GM21360 (cell line): ENCODE measurements at regions not wholly inside any gene's neighbourhood (a gene's known extent, or its start where the extent isn't known, plus 50 kb on each side); places are given as distances from the start of the nearest gene placed in this dataset.

Experiments used
- ATAC-seq: cut with Tn5 transposase; IDR thresholded peaks from one replicate; pipeline ENCODE4 v1.9.1; 2021; ENCODE audit warnings: mild to moderate bottlenecking, moderate library complexity; ENCODE audit not compliant: unreplicated experiment

DNA sequence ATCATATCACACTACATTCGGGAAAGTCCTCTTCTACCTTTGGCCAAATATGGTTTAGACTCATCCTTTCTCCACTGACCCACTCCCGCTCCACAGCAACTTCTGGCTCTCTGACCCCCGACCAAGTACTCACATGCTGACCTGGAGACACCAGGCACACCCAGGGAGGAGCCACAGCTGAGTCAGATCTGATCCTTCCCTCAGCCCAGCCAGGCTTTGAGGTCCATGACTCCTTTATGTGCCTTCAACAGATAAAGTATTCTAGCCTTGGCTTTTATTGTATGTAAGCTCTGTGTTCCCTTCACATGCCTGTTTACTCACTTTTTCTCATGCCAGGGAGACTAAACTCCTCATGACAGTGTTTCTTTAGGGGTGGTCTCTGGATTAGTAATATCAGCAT is 166.9 kb upstream of the UMPS start:
- no peak for ATAC-seq

DNA sequence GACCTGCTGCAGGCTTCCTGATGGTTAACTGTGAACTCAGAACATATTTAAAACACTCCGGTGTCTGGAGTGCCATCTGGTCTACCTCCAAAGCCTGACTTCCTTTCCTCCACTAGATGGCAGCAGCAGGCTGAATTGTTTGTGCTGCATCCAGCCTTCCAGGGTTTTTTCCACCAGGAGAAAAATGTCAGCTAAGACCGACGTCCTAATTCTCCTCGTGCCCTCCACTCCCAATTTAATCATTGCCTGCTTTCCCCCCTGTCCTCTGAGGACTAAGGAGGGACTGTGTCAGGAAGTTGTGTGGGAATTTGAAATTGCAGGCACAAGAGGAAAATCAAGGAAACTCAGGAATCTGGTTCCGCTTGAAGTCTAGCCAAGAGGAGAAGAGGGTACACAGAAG is 165.2 kb upstream of the UMPS start:
- ATAC-seq: no peak

DNA sequence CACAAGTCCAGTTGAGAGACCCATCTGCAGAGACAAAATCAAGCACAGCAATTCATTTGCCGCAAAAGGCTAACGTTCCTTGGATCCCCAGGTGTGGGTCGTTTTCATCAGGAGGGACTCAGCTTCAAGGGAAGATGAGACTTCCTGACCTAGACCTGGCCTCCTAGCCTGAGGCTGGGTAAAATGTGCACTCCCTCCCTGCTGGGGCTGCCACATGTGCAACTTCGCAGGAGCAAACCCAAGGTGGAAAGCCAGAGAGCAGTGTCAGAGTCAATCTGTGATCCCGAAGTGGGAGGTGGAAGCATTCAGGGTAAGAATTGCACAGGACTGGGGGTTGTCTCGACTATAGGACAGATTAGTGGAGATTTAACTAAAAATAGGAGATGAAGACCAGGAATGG is 164.7 kb upstream of the UMPS start:
- no peak for ATAC-seq

DNA sequence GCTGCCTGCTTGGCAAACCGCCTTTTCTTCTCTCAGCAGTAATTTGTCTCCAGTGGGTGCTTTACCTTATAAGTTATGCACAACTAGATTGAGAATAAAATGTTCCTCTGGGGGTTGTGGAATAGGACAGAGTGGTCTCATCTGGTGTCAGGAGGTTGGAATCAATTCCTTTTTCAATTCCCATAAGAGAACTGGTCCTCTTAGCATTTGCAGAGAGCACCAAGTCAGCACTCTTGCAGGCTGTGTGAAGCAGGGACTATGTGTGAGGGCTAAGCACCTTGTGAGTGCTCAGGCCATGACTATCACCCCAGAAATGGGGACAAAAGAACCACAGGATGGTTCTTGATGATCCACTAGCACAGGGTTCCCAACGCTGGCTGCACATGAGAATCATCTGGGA is 163.6 kb upstream of the UMPS start:
- no peak for ATAC-seq

DNA sequence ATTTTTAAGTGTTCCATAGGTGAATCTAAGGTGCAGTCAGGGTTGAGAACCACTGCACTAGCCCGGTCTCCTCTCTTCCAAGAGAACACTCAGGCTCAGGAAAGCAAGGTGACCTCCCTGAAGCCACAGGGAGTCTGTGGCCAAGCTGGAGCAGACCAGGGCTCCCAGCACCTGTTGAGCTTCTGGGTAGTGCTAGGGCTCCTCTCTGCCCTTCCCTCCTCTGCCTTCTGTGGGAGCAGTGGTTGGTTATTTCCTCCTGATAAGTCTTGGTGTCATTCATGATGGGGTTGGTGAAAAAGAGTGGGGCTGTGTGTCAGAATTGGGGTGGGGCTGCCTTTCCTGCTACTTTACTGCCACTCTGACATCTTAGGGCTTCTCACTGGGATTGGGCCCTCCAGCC is 163.1 kb upstream of the UMPS start:
- ATAC-seq: no peak

DNA sequence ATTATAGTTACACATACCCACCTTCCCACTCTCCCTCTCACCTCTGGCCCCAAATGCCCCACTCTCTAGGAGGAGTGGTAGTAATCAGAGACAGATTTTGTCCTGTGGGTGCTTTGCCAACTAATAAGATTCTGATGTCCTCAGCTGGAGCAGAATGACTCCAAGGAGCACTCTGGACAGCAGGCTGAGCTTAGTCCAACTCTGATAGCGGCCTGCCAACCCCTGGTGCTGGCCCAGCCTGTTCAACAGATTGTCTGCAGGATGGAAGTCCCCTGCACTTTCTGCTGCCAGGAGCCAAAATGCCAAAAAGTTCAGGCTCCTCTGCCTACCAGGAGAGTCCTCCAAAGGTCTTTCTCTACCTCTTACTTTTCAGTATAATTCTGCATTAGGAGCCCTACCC is 160.5 kb upstream of the UMPS start:
- no peak for ATAC-seq

DNA sequence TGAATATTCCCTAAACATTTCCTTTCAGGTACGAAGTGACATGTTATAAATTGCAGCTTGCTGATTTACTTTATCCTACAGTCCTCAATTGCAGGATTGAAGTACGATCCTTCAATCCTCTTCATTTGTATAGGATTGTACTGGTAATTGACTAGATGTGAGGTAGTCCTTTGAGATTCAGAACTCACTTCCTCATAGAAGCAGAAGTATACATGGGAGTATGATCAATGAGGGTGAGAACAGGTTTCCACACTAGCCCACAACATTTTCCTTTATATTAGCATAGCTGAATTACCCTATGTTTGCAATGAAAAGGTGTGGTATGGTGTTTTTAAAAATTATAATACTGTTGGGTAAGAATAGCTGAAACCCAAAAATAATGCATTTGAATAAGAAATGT is 160.0 kb upstream of the UMPS start:
- no peak for ATAC-seq

DNA sequence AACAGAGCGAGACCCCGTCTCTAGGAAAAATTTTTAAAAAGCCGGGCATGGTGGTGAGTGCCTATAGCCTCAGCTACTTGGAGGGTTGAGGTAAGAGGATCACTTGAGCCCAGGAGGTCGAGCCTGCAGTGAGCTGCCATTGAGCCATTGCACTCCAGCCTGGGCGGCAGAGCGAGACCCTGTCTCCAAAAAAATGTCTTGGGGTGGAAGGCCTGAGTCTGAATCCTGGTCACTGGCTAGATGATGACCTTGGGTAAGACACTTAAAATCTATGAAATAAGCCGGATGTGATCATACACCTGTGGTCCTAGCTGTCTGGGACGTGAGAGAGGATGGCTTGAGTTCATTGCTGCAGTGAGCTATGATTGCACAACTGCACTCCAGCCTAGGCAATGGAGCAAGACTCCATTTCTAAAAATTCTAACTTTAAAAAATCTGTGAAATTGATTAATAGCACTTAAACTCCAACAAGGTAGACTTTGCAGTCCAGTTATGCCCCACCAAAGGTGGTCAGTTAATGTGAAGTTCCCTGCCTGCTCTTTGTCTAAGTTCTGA is 157.3 kb upstream of the UMPS start:
- ATAC-seq: no peak

DNA sequence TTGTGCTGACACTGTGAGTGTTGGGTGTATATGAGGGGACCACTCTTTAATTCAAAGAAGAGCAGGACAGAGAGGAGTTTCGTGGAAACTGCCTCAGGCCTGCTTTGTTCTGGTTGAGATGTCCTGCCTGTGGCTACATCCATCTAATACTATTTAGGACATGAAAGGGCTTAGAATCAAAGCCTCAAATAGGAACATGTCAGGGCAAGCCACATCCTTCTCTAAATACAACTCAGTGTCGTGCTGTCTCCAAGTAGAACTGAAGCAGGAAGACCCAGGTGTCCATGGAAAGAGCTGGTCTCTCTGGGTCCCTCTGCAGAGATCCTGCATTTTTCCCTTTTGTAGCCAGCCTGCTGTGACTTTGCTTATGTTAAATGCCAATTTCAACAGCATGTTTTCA is 156.2 kb upstream of the UMPS start:
- no peak for ATAC-seq

DNA sequence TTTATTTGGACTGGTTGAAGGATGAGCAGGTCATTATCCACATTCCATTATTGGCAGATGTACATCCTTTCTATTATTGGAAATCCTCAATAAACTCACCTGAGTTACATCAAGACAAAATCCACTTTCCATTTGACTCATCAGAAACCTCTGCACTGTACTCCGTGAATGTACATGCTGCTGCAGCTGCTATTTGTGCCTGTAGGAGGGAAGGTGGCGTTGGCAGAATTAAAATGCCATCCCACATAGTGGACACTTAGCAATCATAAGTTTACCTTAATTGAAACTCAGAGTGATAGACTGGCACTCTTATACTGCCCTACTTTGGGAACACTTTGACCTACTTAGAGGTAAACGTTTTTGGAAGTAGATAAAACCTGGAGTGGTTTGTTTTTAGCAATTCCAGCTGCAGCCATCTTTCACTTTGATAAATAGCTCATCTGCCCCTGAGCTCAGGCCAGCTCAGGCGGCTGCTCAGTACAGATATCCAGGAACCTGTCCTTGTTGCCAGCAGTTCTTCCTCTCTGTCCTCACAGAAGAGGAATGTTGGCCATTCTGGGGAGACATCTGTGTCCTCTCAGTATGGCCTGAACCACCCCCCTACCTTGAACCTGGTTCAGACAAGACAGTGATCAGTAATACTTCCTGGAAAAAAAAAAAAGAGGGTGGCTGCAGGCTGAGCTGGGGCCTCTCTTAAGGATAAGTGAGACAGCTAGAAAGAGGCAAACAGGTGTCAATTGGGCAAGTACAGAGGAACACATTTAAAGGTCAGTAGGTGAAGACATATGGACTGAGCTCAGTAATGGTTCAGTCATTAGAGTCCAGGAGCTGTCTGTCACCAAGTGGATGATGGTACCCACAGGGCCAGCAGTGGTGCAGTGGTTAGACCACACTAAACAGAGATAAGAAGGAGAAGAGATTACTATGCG is 153.4 kb upstream of the UMPS start:
- ATAC-seq: no peak

DNA sequence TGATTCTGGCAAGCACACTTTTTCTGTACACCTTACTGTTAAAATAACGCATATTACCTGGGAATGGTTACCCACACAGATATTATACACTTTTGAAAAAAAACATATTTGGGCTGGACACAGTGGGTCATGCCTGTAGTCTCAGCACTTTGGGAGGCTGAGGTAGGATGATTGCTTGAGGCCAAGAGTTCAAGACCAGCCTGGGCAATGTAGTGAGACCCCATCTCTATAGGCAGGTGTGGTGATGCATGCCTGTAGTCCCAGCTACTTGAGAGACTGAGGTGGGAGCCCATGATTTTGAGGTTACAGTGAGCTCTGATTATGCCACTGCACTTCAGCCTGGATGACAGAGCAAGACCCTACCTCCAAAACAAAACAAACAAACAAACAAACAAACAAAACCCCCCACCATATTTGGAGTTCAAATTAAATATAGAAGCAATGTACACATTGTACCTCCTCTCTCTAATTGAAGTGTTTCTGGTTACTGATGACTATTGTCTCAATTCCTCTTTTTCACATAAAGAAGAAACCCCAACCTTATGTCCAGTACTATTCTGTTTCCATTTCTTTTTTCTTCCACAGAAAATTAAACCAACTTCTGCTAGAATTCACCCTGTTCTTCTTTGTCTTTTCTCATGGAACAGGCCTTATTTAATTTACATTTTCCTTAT is 152.6 kb upstream of the UMPS start:
- no peak for ATAC-seq

DNA sequence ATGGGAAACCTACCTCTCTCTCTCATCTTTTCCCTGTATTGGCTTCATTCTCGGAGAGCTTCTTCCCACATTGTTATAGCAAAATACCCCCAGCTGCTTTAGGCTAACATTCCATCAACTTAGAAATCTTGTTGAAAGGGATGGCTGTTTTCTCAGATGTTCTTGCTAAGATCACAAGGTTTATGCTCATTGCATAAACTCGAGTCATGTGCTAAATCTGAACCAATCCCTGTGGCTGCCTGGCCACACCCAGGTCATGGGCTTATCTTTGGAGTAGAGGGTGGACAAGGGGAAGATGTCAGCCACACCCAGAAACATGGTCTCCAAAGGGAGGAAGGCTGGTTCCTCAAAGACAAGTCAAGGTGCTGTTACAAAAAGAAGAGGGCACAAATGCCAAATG is 150.6 kb upstream of the UMPS start:
- ATAC-seq: no peak

DNA sequence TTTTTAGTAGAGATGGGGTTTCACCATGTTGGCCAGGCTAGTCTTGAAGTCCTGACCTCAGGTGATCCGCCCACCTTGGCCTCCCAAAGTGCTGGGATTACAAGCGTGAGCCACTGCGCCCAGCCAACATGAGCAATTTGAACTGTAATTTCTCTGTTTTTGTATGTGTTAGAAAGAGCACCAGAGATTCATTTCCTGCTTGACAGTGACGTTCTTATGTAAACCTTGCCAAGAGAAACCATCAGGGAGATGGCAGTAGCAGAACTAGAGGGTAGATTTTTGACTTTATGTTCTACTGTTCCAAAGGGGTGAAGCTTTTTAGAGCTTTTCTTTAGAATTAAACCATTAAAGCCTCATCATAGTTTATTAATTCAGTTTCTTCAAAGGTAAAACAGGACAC is 148.1 kb upstream of the UMPS start:
- ATAC-seq: no peak

DNA sequence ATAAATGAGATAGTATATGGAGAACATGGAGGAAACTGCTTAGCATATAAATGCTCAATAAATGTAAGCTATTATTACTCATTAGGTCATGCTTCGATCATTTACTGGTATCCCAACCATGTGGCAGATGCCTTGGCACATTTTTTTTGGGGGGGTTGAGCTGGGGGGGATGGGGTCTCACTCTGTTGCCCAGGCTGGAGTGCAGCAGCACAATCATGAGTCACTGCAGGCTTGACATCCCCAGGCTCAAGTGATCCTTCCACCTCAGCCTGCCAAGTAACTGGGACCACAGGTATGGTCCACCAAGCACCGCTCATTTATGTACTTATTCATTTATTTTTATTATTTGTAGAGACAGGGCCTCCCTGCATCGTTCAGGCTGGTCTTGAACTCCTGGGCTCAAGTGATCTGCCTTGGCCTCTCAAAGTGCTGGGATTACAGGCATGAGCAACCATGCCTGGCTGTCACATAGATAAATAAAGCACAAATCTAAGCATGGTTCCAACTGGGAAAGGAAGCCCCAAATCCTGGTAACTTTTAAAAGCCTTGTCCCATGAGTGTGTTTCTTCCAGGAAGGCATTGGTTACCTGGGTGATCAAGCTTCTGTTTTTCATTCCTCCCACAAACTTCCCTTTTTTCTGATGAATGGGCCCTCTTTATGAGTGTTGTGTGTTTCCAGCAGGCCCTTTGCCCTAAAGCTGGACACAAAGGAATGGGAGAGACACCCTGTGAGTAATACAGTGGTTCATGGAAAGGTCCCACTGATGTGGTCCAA is 147.4 kb upstream of the UMPS start:
- no peak for ATAC-seq

DNA sequence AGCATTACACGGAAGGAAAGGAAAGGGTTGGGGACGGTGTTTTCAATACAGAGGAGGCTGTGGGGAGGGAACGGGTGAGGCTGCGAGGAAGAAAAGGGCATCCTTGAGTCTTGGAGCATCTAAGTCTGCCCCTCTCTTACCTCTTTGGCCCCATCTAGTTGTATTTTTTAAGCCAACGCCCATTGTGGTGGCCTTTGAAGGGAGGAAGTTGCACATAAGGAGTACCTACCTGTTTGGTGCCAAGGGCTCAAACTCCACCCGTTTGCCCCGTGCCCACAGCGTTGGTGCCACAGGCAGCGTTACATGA is 146.1 kb upstream of the UMPS start:
- ATAC-seq: no peak

DNA sequence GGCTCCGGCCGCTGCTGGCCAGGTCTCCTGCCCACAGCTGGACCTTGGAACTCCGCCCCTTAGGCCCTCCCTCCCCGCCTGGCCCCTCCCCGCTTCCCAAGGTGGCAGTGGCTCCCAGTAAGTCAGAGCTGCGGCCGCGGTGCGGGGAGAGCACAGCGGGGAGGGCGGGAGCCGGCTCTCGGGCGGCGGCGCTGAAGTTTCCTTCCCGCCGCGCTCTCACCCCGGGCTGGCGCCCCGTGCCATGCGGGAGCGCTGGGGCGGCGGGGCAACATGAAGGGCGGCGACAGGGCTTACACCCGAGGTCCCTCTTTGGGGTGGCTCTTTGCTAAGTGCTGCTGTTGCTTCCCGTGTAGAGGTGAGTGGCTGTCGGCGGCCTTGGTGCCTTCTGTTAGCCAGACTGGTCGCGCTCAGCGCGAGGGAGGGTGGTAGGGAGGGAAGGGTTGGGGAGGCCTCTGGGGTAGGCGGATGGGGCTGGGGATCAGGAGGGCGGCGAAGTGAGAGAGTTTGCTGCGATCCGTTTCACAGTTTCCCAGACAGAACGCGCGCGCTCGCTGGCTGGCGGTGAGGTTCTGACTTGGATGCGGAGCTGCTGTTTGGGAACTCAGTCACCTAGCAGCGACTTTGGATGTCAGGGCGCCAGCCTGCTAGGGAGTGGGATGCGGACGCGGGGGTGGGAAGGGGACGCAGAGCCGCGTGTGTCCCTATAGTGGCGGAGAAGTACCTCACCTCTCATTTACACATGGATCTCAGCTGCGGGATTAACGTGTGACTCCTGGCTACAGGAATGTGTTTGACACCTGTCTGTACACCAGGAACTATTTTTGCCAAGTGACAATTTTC is 145.5 kb upstream of the UMPS start:
- no peak for ATAC-seq

DNA sequence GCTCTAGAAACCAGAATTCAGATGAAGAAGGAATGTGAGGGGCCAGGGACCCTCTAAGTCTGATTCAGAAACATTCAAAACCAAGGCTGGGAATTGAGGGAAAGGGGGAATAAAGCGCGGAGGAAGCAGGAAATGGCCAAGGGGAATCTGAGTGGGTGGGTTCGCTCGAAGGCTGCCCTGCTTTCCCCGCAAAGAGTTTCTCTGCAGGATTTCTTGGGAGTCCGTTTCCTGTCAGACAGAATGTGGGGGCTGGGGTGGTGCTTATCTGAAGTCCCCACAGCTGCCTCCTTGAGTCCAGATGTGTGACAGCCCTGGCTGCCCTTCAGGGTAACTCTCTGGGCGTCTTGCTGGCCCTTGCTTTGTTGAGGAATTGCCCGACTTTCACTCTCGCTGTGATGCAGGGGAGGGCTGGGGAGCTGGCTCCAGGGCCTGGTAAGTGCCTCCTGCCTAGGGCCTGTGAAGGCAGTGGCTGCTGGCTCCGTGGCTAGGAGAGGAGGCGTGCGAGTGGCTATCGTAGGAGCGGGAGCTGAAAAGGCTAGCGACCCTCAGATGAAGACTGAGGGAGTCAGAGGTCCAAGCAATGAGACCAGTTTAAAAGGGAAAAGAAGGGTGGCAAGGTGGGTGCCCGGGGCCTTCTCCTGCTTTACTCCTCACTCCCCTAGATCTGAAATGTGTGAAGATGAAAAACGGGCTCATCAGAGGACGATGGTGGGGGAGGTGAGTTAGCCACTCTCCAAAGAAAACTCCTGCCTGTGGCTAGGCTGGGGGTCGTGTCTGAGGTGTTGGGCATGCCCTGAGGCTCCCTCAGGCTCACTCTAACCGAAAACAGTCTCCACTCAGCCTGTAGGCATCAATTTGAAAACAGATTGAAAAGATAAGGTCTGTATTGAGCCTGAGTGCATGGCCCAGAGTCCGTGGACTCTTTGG is 143.9 kb upstream of the UMPS start:
- no peak for ATAC-seq

DNA sequence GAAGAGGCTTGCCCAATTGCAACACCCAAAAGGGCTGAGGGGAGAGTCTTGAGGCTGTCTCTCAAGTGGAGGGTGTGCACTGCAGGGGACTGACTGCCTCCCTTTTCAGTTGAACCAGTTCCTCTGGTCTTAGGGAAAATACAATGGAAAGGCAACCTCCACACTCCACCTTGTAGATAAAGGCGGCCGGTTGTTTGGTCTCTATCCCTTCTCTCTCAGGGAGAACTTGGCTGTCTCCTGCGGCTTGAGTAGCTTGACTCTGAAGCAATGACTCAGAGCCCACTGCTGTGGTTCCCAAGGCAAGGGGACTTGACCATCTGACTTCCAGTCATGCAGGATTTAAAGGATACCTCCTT is 143.2 kb upstream of the UMPS start:
- no peak for ATAC-seq

DNA sequence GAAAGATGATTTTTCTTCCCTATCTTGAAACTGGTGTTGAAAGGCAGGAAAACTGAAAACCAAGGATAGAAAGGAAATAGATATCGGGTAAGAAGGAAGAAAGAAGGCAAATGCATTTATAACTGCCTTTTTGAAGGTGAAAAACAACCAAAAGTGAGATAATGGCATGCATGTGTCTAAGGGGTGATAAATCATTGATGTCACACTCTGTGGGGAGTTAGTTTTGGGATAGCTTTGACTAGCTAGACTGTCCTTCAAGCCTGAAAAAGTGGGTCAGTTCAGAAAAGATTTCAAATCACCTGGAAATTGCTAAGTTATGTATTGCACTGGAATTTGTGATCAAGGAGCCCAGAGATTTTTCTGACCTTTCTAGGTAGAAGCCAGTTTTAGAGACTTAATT is 142.2 kb upstream of the UMPS start:
- ATAC-seq: no peak

DNA sequence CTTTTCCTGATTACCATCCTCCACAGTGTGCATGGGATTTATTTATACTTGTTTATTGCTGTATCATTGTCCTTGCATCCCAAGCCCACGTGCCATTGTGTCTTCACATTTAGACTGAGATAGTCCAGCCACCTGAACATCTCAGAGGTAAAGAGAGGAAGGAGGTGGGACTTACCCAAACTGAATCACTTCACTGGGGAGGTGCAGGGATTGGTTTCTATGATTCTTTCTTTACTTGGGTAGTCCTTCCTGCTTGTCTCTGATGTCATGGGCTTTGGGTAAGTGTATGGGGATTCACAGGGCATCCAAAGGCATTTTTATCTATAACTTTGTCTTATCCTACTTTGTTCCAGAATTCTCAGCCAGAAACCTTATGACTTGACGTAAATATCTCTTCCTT is 141.5 kb upstream of the UMPS start:
- no peak for ATAC-seq
